ENCODE measurements at regions not wholly inside any gene's neighbourhood (a gene's known extent, or its start where the extent isn't known, plus 50 kb on each side); places are given as distances from the start of the nearest gene placed in this dataset.

GRCh38 chr9:85249313-85249621, 492.5 kb downstream of the AGTPBP1 start:
- no peak for DNase-seq

- DNase-seq, result no peak
Measured at GRCh38 chr9:85248514-85249312, 493.0 kb downstream of the AGTPBP1 start.

GRCh38 chr9:85246541-85246940, 495.2 kb downstream of the AGTPBP1 start:
- no peak for DNase-seq

GRCh38 chr9:85244856-85245255, 496.9 kb downstream of the AGTPBP1 start:
- no peak for DNase-seq

- no peak for DNase-seq
Measured at GRCh38 chr9:85243977-85244376, 497.8 kb downstream of the AGTPBP1 start.

DNA sequence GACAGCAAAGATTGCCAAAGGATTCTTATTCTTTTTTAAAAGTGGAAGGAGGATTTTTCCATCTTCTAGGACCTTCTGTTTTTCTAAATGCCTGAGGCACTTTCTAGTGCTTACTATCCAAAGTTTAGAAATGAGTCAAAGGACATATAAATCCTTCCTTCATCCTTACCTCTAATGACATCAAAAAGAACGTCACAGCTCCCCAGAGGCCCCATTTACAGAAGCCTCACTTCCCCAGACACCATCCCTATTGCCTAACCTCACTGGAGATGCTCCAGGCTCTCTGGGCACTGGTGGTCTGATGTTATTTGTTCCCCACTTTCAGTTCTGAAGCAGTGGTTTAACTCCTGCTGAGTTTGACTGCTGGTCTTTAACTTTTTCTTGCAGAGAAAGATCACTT, 504.3 kb downstream of the AGTPBP1 start:
- DNase-seq, result no peak

DNA sequence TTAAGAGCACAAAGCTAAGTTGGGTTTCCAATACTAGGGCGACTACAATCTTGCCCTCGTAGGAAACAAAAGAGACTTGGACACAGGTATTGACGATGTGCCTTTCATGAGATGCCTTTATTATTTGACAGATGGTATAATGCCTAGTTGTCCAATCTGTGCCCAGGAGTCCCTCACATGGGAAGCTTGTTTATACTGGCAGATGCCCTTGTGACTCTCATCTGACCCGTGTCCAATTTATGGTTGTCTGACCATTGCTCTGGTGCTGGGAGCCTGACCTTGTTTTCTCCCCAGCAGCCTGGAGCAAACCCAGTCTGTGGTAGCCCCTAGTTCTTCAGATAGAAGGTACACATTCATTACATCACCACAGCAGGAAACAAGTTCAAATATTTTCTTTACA, 511.7 kb downstream of the AGTPBP1 start:
- DNase-seq, result no peak

DNA sequence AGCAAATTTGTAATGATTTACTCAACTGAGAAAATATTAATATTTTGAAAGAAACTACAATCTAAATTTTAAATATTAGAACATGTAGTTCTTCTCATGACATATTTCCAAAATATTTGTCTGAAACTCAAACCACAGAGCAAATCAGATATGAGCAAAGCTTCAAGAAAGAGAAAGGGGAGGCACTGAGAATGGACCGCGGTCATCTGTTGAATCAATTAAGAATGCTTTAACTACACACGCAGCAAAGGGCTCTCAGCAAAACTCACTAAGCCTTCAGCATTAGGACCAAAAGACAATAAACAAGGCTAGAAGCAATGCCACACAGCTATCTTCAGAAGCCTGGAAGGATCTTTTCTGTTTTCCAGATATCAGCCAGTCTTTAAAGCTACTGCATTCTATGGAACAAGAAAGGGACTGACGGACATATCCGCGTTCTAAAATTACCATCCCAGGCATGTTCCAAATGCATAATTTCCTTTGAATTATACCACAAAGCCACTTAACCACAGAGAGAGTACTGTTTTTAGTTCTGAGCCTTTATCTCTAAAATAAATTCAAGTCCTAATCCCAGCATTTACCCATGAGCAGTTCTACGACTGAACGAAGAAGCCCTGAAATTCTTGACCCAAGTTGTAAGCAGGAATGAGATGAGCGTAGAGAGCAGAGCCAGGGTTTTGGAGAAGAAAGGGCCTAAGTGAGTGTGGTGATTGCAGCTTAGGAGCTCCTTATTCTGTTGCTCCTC, 513.5 kb downstream of the AGTPBP1 start:
- DNase-seq, result no peak

DNA sequence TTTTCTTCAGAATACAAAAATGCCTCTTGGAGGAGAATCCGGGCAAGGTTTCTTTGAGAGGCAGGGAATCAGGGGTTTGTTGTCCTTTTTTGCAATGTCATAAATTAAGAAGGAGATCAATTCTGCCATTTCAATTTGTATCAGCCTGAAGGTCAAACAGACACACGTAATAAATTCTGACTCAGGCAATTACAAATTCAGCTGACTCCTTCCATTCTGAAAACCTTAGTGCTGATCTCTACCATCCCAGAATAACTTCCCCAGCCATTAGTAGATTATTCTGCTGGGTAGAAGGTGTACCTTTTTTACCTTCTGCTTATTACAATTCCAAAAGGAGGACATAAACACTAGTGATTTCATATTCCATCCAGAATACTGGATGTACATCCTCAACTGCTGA, 516.6 kb downstream of the AGTPBP1 start:
- no peak for DNase-seq

- DNase-seq, result no peak
Measured at GRCh38 chr9:85224729-85225128, 517.0 kb downstream of the AGTPBP1 start.

GRCh38 chr9:85224301-85224700, 517.5 kb downstream of the AGTPBP1 start:
- no peak for DNase-seq

DNA sequence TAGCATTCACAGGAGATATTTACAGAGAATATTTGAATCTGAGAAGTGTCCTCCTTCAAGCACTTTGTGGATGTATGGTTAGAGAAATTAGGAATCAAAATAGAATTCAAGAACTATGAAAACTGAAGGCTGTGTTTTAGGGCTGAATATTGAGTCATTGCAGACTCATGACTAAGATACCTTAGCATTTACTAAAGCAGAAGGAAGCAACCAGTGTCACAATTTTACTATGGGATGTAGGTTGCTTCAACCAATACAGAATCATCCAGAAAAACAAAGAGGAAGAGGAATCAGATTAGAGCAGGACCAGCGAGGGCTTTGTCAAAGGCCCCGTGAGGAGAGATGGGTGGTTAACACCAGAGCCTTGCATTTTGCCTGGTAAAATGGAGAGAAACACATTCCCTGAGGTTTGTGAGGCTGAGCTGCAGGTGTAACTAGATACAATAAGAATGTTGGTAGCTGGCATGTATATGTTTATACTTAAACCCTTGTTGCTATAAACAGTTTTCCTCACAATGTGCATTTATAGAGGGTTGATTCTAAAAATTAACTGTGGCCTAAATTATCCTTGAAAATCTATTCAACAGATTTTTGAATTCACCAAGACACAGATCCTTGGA, 518.1 kb downstream of the AGTPBP1 start:
- DNase-seq, result no peak

GRCh38 chr9:85216601-85217000, 525.2 kb downstream of the AGTPBP1 start:
- DNase-seq, result no peak

GRCh38 chr9:85215961-85216360, 525.8 kb downstream of the AGTPBP1 start:
- no peak for DNase-seq

GRCh38 chr9:85215416-85215815, 526.3 kb downstream of the AGTPBP1 start:
- no peak for DNase-seq

DNA sequence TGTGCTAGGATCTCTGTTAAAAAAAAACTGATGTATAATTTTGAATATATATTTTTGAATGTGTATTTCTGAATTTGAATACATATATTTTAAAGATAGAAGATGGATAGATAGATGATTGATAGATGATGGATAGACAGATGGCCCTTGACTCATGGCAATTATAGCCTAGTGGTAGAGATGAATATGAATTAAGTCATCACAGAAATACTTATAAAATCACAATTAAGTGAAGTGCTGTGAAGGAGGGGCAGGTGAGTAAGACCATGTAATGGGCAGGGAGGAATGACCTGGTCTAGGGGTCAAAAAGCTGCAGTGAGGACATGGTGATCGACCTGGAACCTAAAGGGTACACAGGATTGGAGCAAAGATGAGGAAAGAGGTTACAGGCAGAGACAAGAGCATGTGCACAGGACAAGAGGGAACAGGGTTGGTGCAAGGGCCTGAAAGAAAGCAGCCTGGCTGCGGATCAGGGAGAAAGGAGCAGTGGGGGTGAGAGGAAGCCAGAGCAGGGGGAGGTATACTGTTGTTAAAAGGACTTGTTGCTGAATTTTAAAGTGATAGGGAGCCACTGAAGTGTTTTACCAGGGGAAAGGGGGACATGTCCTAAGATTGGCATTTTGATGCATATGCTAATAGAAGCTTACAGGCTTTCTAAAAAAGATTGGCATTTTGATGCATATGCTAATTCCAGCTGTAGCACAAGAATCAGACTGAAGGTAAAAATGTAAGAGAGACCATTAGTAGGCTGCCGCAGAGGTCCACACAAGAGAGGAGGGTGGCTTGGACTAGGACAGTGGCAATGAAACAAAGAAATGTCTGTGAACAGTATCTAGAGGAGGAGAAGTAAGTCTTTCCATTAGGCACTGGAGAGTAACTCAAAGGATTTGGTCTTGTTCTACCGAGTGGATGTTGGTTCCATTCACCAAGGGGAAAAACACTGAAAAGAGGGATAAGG, 527.8 kb downstream of the AGTPBP1 start:
- no peak for DNase-seq

GRCh38 chr9:85212887-85213286, 528.9 kb downstream of the AGTPBP1 start:
- no peak for DNase-seq

DNA sequence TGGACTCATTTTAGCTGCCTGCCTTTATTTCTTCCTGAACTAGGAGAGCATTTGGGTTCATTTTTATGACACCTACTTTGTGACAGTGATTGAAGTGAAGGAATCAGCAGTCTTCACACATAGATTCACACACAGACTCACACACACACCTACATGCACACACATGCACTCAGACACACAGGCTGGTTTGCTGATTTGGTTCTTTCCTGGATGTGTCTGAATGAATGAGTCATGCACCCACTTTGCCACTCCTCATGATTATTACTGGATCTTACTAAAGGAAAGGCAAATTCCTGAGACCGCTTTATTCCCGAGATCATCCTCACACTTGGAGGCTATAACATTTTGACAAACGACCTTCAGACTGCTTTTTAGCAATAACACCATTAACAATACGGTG, 529.5 kb downstream of the AGTPBP1 start:
- no peak for DNase-seq

DNA sequence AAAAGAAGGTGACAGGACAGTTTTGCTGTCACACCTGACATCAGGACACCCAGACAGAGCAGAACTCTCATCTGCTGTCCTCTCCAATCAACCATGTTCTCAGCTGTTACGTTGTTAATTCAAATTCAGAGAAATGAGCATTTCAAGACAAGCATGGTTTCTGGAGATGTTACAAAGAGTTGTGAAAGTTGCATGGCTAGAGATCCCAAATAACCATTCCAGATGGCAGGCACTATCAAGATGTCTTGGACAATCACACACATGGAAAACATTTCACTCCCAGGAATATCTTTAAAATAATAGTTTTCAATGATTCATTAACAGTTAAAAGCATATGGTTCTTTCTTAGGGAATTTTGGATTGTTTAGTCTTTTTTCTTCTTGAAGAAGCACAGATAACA, 533.1 kb downstream of the AGTPBP1 start:
- no peak for DNase-seq

DNA sequence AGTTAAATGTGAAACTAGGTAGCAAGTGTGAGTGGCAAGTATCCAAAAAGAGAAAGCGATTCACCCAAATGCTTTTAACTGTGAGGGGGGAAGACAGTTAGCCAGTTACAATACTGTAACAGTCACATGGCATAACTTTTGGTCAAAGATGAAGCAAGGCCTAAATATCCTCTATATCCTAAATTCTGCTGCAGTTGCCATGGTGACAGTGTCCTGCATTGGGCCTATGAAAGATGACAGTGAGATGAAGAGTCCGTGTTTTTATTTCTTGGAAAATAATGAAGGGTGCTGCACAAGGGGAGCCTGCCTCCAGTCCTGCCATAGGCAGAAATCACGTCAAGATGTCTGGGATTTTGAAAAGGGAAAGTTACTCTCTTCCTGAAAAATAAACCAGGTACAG, 534.6 kb downstream of the NTRK2 start:
- no peak for DNase-seq

- no peak for DNase-seq
Measured at GRCh38 chr9:85202596-85202995, 533.1 kb downstream of the NTRK2 start.

- DNase-seq, result no peak
Measured at GRCh38 chr9:85200726-85201404, 531.3 kb downstream of the NTRK2 start.
